22Rv1 (cell line): ENCODE measurements at regions not wholly inside any gene's neighbourhood (a gene's known extent, or its start where the extent isn't known, plus 50 kb on each side); places are given as distances from the start of the nearest gene placed in this dataset.

Source experiments
- ZFX ChIP-seq: fragments of 450-650 bp; IDR thresholded peaks from 2 replicates; pipeline ENCODE4 v1.6.1; 2017; ENCODE audit warnings: antibody characterized with exemption, borderline replicate concordance
- TF ChIP-seq, protein P1 (sequence below): fragments of 450-650 bp; IDR thresholded peaks from 2 replicates; pipeline ENCODE4 v1.5.1; 2017; ENCODE audit warnings: mild to moderate bottlenecking

DNA sequence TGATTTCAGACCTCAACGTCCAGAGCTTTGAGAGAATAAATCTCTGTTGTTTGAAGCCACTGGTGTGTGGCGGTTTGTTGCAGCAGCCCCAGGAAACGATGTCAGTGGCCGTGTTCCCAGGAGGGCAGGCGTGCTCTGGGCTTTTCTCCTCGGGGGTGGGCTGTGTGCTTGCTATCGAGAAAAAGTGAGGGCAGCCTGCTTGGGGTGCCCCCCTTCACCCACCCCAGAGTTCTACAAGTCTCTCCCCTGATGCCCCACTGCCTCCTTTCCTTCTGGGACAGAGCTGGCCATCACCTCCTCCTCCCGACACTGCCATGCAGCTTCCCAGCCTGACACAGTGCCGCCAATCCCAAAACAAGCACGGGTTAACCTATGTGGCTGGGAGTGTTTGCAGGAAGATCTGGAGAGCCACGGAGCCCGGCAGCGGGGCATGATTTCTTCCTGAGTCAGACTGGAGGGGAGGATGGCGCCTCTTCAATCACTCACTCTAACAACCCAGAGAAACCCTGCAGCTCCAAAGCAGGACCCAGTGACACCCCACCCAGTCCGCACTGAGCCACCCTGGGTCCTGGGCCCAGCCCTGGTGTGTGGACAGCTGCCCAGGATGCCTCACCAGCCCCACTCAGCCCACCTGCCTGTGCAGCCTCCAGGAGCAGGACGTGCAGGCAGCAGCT lies 213.7 kb upstream of the RAB6C start:
- TF ChIP-seq, protein P1, sequence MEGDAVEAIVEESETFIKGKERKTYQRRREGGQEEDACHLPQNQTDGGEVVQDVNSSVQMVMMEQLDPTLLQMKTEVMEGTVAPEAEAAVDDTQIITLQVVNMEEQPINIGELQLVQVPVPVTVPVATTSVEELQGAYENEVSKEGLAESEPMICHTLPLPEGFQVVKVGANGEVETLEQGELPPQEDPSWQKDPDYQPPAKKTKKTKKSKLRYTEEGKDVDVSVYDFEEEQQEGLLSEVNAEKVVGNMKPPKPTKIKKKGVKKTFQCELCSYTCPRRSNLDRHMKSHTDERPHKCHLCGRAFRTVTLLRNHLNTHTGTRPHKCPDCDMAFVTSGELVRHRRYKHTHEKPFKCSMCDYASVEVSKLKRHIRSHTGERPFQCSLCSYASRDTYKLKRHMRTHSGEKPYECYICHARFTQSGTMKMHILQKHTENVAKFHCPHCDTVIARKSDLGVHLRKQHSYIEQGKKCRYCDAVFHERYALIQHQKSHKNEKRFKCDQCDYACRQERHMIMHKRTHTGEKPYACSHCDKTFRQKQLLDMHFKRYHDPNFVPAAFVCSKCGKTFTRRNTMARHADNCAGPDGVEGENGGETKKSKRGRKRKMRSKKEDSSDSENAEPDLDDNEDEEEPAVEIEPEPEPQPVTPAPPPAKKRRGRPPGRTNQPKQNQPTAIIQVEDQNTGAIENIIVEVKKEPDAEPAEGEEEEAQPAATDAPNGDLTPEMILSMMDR: no peak
- no peak for TF ChIP-seq ZFX
